DOHH2 (cell line): ENCODE measurements at regions not wholly inside any gene's neighbourhood (a gene's known extent, or its start where the extent isn't known, plus 50 kb on each side); places are given as distances from the start of the nearest gene placed in this dataset.

ENCODE experiments used
- H3F3A ChIP-seq: fragments of 200-600 bp; sonication (generic), shearing (Covaris generic); 2 replicates; pipeline ENCODE4 v1.6.0; 2016; ENCODE audit warnings: antibody characterized with exemption, mild to moderate bottlenecking; ENCODE audit not compliant: control insufficient read depth, insufficient read depth
- H3K27ac ChIP-seq: fragments of 200-600 bp; sonication (generic); 2 replicates; pipeline ENCODE4 v1.5.1; 2014; ENCODE audit warnings: low read depth, mild to moderate bottlenecking, low read length, moderate library complexity
- H3K27me3 ChIP-seq: fragments of 200-600 bp; sonication (generic); 2 replicates; pipeline ENCODE4 v1.6.1; 2014; ENCODE audit warnings: mild to moderate bottlenecking, low read length, mixed read lengths; ENCODE audit not compliant: control insufficient read depth
- H3K36me3 ChIP-seq: fragments of 200-600 bp; sonication (generic); 2 replicates; pipeline ENCODE4 v1.6.1; 2014; ENCODE audit warnings: mild to moderate bottlenecking, low read length, moderate library complexity, mixed read lengths; ENCODE audit not compliant: control insufficient read depth
- H3K4me1 ChIP-seq: fragments of 200-600 bp; sonication (generic); 2 replicates; pipeline ENCODE4 v1.6.1; 2014; ENCODE audit warnings: mild to moderate bottlenecking, low read length, mixed read lengths; ENCODE audit not compliant: control insufficient read depth
- H3K4me2 ChIP-seq: fragments of 200-600 bp; sonication (generic); 2 replicates; pipeline ENCODE4 v1.6.0; 2014; ENCODE audit warnings: mild to moderate bottlenecking, low read length, moderate library complexity
- H3K4me3 ChIP-seq: fragments of 200-600 bp; sonication (generic); 2 replicates; pipeline ENCODE4 v1.5.1; 2014; ENCODE audit warnings: mild to moderate bottlenecking, low read length, mixed read lengths
- H3K79me2 ChIP-seq: fragments of 200-600 bp; sonication (generic); 2 replicates; pipeline ENCODE4 v1.6.1; 2014; ENCODE audit warnings: mild to moderate bottlenecking, low read length, mixed read lengths; ENCODE audit not compliant: control insufficient read depth
- H3K9me2 ChIP-seq: fragments of 200-600 bp; sonication (generic); replicated peaks from 2 replicates; pipeline ENCODE4 v1.6.1; 2014; ENCODE audit warnings: mild to moderate bottlenecking, low read length, mixed read lengths; ENCODE audit not compliant: control insufficient read depth
- H3K9me3 ChIP-seq: fragments of 200-600 bp; sonication (generic); 2 replicates; pipeline ENCODE4 v1.6.1; 2014; ENCODE audit warnings: antibody characterized with exemption, low read length, mixed read lengths; ENCODE audit not compliant: control insufficient read depth, insufficient read depth
- H4K20me1 ChIP-seq: fragments of 200-600 bp; sonication (generic); 2 replicates; pipeline ENCODE4 v1.6.0; 2014; ENCODE audit warnings: low read depth, mild to moderate bottlenecking, antibody characterized with exemption, low read length, moderate library complexity; ENCODE audit not compliant: control insufficient read depth, insufficient read depth
- CTCF ChIP-seq: fragments of 200-600 bp; sonication (generic); IDR thresholded peaks from one replicate; pipeline ENCODE4 v1.5.1; 2014; ENCODE audit warnings: antibody characterized with exemption, mild to moderate bottlenecking, low read depth, low read length; ENCODE audit not compliant: poor library complexity, severe bottlenecking
- EZH2phosphoT487 ChIP-seq: fragments of 200-600 bp; sonication (generic); IDR thresholded peaks from 2 replicates; pipeline ENCODE4 v1.6.1; 2017; ENCODE audit warnings: borderline replicate concordance, mild to moderate bottlenecking, antibody characterized with exemption, low read length, moderate library complexity, mixed read lengths

GRCh38 chr2:9145752-9146430, 60.7 kb upstream of the ASAP2 start:
- Histone ChIP-seq H3K27me3 (peaks cover 12% of the 10 kb centered on the region), H3K9me2 (no peaks in the 10 kb centered on the region), H3K4me2 (no peak overlapping the region), H3K9me3 (no peaks in the 10 kb centered on the region), H3K36me3 (no peaks in the 10 kb centered on the region), H3F3A (no peaks in the 10 kb centered on the region), H3K4me3 (no peak overlapping the region), H4K20me1 (no peaks in the 10 kb centered on the region), H3K79me2 (no peaks in the 10 kb centered on the region), H3K4me1 (peaks cover 8% of the 10 kb centered on the region), H3K27ac (no peak overlapping the region)
- TF ChIP-seq EZH2phosphoT487 (no peak), CTCF (no peak)

- H3K4me2 ChIP-seq: no peak overlapping the region
- H3K27ac ChIP-seq: no peak overlapping the region
- H3K27me3 ChIP-seq: peaks cover 12% of the 10 kb centered on the region
Observed at GRCh38 chr2:9145109-9145751, 61.4 kb upstream of the ASAP2 start.

GRCh38 chr2:9144617-9145016, 62.0 kb upstream of the ASAP2 start:
- Histone ChIP-seq H4K20me1 (no peaks in the 10 kb centered on the region), H3K4me1 (peaks cover 8% of the 10 kb centered on the region), H3K4me2 (no peak overlapping the region), H3K9me3 (no peaks in the 10 kb centered on the region), H3F3A (no peaks in the 10 kb centered on the region), H3K36me3 (no peaks in the 10 kb centered on the region), H3K9me2 (no peaks in the 10 kb centered on the region), H3K4me3 (no peak overlapping the region), H3K79me2 (no peaks in the 10 kb centered on the region), H3K27me3 (peaks cover 12% of the 10 kb centered on the region), H3K27ac (no peak overlapping the region)
- TF ChIP-seq EZH2phosphoT487 (no peak), CTCF (no peak)

More at GRCh38 chr2:9145109-9145751, 61.4 kb upstream of the ASAP2 start:
- Histone ChIP-seq H4K20me1 (no peaks in the 10 kb centered on the region), H3K4me1 (peaks cover 8% of the 10 kb centered on the region), H3K9me2 (no peaks in the 10 kb centered on the region), H3K4me3 (no peak overlapping the region), H3K9me3 (no peaks in the 10 kb centered on the region), H3K36me3 (no peaks in the 10 kb centered on the region), H3F3A (no peaks in the 10 kb centered on the region), H3K79me2 (no peaks in the 10 kb centered on the region)
- no peak for TF ChIP-seq CTCF
- no peak for TF ChIP-seq EZH2phosphoT487
